Activated CD4-positive, CD25-positive, alpha-beta regulatory T cell treated with anti-CD3 and anti-CD28 coated beads, Interleukin-2, amount 50 U/mL, for 24 hours (primary cell): ENCODE measurements at regions not wholly inside any gene's neighbourhood (a gene's known extent, or its start where the extent isn't known, plus 50 kb on each side); places are given as distances from the start of the nearest gene placed in this dataset.

Experiments used
- ATAC-seq, 2 donors: fragments of 150-1000 bp; cut with Tn5 transposase; one replicate each; pipeline ENCODE4 v1.10.0; 2021; ENCODE audit warnings: mild to moderate bottlenecking in 1 of 2, moderate library complexity in 1 of 2

GRCh38 chr5:124259017-124259416, 487.4 kb downstream of the ZNF608 start:
- ATAC-seq, result no peak

DNA sequence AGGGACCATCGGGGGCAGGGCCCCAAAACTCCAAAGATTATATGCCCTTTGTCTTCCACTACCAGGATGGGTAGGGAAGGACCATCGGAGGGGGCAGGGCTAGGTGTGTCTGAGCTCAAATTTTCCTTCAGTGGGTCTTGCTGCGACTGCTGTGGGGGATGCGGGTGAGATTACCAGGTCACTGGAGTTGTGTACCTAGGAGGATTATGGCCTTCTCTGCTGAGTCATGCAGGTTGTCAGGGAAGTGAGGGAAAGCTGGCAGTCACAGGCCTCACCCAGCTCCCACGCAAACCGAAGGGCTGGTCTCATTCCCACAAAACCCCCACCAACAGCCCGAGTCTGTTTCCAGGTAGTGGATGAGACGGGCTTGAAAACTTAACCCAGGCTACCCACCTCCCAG, 489.4 kb downstream of the ZNF608 start:
- no peak for ATAC-seq

GRCh38 chr5:124253203-124253810, 493.1 kb downstream of the ZNF608 start:
- ATAC-seq, result no peak

DNA sequence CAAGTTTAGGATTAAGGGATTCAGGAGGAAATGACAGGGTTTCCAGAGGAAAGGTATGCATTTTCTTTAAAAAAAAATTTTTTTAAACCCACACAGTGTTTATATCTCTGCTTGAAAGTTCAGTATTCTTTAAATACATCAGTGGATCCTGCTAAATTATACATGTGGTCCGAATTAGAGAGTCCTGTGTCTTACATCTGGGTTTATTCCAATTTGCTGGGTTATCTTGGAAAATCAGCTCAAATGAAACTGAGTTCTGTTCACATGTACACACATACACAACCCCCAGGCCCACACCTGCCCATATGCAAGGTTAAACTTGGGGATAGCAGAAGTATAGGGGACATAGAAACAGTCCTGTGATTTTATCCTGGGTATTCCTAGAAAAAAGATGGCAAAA, 493.7 kb downstream of the ZNF608 start:
- no peak for ATAC-seq

- no peak for ATAC-seq
Observed at GRCh38 chr5:124252191-124252638, 494.2 kb downstream of the ZNF608 start.

DNA sequence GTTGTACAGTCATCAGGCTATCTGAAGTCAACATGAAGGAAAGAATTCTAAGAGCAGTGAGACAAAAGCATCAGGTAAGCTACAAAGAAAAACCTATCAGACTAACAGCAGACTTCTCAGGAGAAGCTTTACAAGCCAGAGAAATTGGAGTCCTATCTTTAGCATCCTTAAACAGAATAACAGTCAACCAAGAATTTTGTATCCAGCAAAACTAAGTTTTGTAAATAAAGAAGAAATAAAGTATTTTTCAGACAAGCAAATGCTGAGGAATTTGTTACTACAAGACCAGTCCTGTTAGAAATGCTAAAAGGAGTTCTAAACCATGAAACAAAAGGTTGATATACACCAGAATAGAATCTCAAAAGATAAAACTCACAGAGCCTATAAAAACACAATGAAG, 501.2 kb downstream of the ZNF608 start:
- no peak for ATAC-seq

GRCh38 chr5:124240732-124241131, 505.7 kb downstream of the ZNF608 start:
- no peak for ATAC-seq

DNA sequence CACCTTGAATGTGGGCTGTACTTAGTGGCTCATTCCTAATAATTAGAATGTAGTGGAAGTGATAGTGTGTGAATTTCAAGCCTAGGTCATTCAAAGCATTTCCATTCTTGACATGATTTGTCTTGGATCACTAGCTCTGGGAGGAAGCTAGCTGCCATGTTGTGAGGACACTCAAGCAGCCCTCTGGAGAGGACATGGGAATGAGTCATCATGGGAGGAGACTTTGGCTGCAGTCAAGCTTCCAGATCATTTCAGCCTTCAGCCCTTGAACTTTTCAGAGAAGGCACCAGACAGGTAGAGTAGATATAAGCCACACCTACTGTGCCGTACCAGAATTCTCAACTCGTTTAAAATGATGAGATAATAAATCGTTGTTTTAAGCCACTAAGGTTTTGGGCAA, 506.9 kb downstream of the ZNF608 start:
- ATAC-seq, result no peak

GRCh38 chr5:124238350-124238749, 508.1 kb downstream of the ZNF608 start:
- ATAC-seq, result no peak

DNA sequence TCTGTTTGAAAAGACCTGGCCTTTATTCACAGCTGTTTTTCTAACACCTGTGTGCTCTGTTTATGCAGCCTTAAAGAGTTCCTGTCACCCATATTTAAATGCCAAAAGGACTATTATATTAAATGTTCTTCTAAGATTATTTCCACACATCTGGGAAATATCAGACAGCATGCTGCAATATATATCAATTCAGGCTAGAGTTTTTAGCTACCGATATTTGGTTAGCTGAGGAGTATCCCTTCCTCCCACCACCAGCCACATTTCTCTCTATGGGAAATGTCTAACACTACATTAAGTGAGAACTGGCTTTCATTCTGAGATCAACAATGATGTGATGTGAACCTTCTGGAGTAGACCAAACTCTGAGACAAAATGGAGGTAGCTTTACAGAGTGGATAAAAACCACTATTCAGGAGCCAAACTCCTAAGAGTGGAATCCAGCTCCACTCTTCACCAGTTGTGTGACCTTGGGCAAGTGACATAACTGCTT, 509.2 kb downstream of the ZNF608 start:
- ATAC-seq, result no peak

DNA sequence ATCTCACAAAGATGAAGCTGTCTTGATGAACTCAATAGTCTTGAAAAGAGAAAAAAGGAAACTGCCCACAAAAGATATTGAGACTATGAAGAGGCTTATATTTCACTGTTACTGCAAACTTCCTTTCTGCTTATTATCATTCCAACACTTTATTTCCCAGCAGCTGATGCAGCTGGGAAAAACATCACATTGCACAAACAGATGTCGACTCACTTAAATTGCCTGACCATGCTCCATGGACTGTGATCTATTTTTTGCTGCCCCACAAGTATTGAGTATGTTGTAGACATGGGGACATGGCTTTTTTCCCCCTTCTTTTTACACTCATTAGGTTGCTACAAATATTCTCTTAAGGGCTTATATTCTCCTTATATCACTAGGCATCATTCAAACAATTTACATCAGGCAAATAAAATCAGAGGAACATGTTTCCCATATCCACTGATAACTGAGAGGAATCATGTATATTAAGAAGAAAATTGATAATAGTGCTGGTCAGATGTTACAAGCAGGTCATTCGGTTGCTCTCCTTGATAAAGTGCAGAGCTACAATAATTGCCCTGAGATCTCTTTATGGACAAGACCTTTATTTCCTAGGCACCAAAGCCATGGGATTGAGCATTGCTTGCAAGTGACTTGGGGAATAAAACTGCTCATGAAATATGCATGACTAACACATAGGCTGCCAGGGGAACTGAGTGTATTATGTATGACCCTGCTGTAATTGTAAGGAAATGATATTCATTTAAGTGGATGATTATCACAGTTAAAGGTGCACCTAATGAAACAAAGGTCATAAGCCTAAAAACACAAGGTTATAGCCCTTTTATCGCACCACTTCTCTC, 509.9 kb downstream of the ZNF608 start:
- no peak for ATAC-seq

DNA sequence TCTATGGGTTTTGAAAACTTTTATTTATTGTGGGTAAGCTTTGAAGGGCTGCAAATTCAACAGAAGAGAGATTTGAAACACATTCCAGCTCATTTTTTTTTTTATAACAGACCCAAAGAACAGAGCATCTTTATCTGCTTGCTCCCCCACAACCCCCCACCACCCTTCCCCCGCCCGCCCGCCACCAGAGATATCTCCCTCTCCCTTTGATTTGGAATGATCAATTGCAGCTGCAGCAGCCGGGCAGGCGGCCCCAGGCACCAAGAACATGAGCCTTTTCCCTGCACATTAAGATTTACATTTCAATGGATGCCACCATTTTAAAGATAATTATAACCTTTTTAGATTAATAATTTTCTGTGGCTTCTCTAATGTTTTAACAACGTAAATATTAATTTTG, 510.9 kb downstream of the ZNF608 start:
- ATAC-seq, result no peak

- no peak for ATAC-seq
Observed at GRCh38 chr5:124234770-124235562, 511.5 kb downstream of the ZNF608 start.

DNA sequence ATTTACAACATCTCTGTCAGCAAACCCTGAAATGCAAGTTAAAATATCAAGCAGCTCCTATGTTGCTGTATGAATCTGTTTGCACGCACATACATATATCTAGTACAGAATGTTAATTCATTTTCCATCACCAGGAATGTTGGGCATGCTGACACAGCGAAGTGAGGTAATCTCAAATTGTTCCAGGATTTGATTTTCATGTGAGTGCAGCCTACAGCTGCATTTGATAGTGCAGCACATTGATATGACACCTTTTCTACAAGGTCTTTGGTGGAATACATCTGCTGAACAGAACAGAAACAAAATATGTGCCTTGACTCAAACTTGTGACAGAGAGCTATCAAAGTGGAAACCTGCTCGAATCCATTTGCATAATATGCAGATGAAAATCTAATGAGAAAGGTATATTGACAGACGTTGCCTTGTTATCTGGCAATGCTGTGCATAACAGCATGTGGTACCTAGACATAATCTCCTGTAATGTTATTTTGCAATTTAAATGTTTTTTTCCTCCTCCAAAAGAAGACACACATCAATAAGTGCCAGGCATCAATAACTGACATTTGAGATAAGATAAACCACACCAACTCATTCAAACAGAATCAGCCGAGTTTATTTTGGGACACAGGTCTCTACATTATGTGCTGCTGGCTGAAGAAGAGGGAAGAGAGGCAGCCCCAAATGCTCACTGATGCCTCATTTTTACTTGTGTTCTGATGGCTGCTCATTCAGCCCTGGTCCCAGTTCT, 512.2 kb downstream of the ZNF608 start:
- no peak for ATAC-seq

GRCh38 chr5:124232515-124232914, 513.9 kb downstream of the ZNF608 start:
- no peak for ATAC-seq

- ATAC-seq, result no peak
Observed at GRCh38 chr5:124231802-124232201, 514.6 kb downstream of the ZNF608 start.

DNA sequence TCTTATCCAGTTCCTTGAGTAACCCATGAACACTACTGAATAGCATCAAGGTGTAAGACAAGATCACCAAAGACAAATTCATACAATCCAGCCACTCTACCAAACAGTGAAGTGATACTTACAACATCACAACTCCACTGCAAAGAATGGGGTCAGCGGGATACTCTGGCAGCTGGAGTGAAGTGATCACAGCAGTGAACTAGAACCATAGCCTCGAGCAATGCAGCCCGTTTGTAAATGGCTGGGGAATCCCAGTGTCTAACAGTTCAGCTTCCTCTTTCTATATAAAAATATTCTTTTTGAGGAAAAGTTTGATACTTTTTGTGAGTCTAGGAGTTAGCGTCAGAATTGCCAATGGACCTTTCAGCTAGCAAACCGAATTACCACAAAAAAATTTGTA, 515.2 kb downstream of the ZNF608 start:
- ATAC-seq, result no peak

DNA sequence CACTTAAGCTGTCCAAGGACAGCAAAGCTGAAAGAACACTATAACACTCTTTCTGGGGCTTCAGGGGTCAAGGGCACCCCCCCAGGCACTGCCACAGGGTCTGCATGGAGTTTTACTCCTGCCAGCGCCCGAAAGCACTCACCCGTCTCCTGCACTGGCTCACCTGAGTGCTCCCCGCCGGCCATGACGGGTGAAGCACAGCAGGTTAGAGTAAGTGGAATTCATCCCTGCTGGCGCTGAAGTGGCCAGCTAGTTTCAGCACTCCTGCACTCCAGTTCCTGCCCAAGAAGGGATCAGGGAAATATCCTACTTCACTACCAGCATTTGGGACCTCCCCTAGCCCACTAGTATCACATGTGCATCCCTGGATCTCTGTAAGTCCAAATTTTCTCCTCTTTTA, 516.0 kb downstream of the ZNF608 start:
- no peak for ATAC-seq

GRCh38 chr5:124229352-124229751, 517.1 kb downstream of the ZNF608 start:
- ATAC-seq, result no peak

DNA sequence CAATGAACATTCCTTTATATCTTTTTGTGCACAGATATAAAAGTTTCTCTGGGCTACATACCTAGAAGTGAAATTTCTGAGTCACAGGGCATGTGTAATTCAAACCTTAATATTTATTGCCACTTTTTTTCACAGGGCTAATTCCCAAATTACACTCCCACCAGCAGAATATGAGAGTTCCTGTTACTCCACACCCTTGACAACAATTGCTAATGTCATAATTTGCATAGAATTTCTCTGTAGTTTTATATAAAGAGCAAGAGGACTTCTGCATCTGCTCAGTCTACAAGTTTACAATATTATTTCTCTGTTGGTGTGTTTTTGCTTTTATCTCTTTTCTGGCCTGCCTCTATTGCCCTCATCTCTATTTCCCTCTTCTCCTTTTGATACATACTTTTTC, 518.5 kb downstream of the ZNF608 start:
- ATAC-seq, result no peak

GRCh38 chr5:124220418-124220817, 526.0 kb downstream of the ZNF608 start:
- no peak for ATAC-seq

DNA sequence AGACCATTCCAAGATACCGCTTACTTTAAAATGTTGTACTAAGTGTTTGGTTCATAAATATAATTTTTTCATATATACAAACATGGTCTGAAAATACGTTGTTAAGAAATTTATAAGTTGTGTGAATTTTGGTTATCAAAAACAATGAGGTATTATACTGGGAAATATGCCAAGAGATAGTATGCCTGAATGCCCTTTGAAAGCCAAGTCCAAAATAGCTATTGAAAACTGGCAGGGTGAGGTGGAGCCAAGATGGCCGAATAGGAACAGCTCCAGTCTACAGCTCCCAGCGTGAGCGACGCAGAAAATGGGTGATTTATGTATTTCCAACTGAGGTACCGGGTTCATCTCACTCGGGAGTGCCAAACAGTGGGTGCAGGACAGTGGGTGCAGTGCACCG, 533.5 kb downstream of the ZNF608 start:
- ATAC-seq, result no peak
